Adrenal gland (tissue), 9 donors: ENCODE measurements at regions not wholly inside any gene's neighbourhood (a gene's known extent, or its start where the extent isn't known, plus 50 kb on each side); places are given as distances from the start of the nearest gene placed in this dataset.

Experiments used
- DNase-seq, 7 donors: peaks; one replicate each; pipeline ENCODE4 v3.0.0-alpha.2; 2019 to 2020
- H3K27ac ChIP-seq, 5 donors: fragments of 200-600 bp; sonication (generic) in 4 of 5; 1 replicate in 3 of 5; 2 replicates in 2 of 5; pipeline versions ENCODE4 v1.5.1 to v1.8.0; 2016 to 2020; ENCODE audit warnings: mild to moderate bottlenecking in 1 of 5
- H3K27me3 ChIP-seq: fragments of 200-600 bp; 2 replicates; pipeline ENCODE4 v1.8.0; 2021
- H3K36me3 ChIP-seq, 2 donors: fragments of 200-600 bp; replicated peaks in 1 of 2; 1 replicate in 1 of 2; 2 replicates in 1 of 2; pipeline versions ENCODE4 v1.5.1 to v1.8.0; 2018 to 2022
- H3K4me1 ChIP-seq, 2 donors: fragments of 200-600 bp; replicated peaks in 1 of 2; 1 replicate in 1 of 2; 2 replicates in 1 of 2; pipeline versions ENCODE4 v1.5.1 to v1.8.0; 2018 to 2021
- H3K4me3 ChIP-seq, 4 donors: fragments of 200-600 bp; sonication (generic) in 3 of 4; one replicate each; pipeline ENCODE4 v1.5.1; 2016 to 2018
- H3K9me3 ChIP-seq, 3 donors: fragments of 200-600 bp; sonication (generic) in 1 of 3; replicated peaks in 1 of 3; 1 replicate in 2 of 3; 2 replicates in 1 of 3; pipeline versions ENCODE4 v1.5.1 to v1.8.0; 2016 to 2021
- CTCF ChIP-seq, 6 experiments: fragments of 450-650 bp in 4 of 6; fragments of 200-600 bp in 2 of 6; sonication (generic) in 1 of 6; IDR thresholded peaks; 1 replicate in 5 of 6; 2 replicates in 1 of 6; pipeline versions ENCODE4 v1.5.1 to v1.8.0; 2016 to 2021; ENCODE audit warnings: antibody characterized with exemption in 6 of 6, mild to moderate bottlenecking in 2 of 6, moderate library complexity in 1 of 6
- POLR2A ChIP-seq, 2 donors: fragments of 450-650 bp; IDR thresholded peaks; one replicate each; pipeline ENCODE4 v1.6.1; 2017; ENCODE audit warnings: antibody characterized with exemption in 2 of 2, mild to moderate bottlenecking in 2 of 2, moderate library complexity in 1 of 2
- WGBS, 4 donors: extraction: QIAGEN DNeasy Blood & Tissue Kit in 2 of 4; methylation state at CpG; one replicate each; pipeline versions ENCODE4 v1.1.5 to v1.1.7; 2013 to 2017; 5-methylcytosine and 5-hydroxymethylcytosine counted together
- intact Hi-C, 2 donors: fragments of 100-400 bp; cut with DNase I; formaldehyde crosslinking; loops; one replicate each; pipeline versions ENCODE4 v1.14.1 to v1.15.0; 2022 to 2023
- donor health status: healthy with polysubstance abuse.
- donor health status: Bipolar disorder and iron deficiency.
- donor health status: DM: yes; HTN: yes; CAD: no.
- donor health status: DM: no; HTN: no; CAD: no.
- donor health status: DM: no; HTN: no; CAD: no.

- no peak for DNase-seq
- no peak overlapping the region for H3K4me3 ChIP-seq
- no peak for TF ChIP-seq POLR2A (IDR thresholded peaks at IDR 0.05)
- no peak for TF ChIP-seq CTCF (IDR thresholded peaks at IDR 0.05)
- H3K27me3 ChIP-seq, result no peaks in the 10 kb centered on the region
- no peak overlapping the region for H3K27ac ChIP-seq
- H3K9me3 ChIP-seq, result no peaks in the 10 kb centered on the region
- intact Hi-C loops, result no loop called here
- WGBS, 4 donors, result 86 to 95% (median 92%) methylated on average over 10 of the region's 10 CpGs
- H3K4me1 ChIP-seq, result no peaks in the 10 kb centered on the region
- no peaks in the 10 kb centered on the region for H3K36me3 ChIP-seq
These were observed 254.9 kb upstream of the SHH start for GRCh38 chr7:156067156-156067555.

DNA sequence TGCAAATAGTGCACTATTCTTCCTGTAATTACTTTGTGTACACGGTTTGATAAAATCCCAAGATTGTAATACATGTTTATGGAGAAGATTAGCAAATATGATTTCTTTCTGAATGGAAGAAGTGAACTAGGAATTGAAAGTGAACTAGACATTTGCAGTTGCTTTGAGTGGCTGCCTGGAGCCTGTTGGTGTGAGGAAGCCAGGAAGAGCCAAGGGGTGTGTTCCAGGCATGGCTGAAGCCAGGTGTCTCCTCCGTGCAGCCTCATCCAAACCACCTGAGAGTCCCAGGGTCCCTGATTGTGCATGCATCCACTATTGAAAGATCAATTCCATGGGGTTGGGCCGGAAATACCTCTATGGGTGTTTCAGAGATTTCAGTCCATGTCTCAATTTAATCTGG is 253.1 kb upstream of the SHH start:
- TF ChIP-seq CTCF (IDR thresholded peaks at IDR 0.05), result no peak
- no peak for TF ChIP-seq POLR2A (IDR thresholded peaks at IDR 0.05)
- Histone ChIP-seq H3K9me3 (no peaks in the 10 kb centered on the region), H3K27ac (no peak overlapping the region), H3K4me3 (no peak overlapping the region), H3K36me3 (no peaks in the 10 kb centered on the region), H3K27me3 (no peaks in the 10 kb centered on the region), H3K4me1 (no peaks in the 10 kb centered on the region)
- 70 to 86% (median 77%) methylated on average over 3 of the region's 3 CpGs for WGBS, 4 donors
- intact Hi-C loops, result no loop called here
- DNase-seq, result no peak

GRCh38 chr7:156064971-156065386 is 252.7 kb upstream of the SHH start:
- no peak for DNase-seq
- intact Hi-C loops, result no loop called here
- 31 to 53% (median 41%) methylated on average over 4 of the region's 4 CpGs for WGBS, 4 donors

DNA sequence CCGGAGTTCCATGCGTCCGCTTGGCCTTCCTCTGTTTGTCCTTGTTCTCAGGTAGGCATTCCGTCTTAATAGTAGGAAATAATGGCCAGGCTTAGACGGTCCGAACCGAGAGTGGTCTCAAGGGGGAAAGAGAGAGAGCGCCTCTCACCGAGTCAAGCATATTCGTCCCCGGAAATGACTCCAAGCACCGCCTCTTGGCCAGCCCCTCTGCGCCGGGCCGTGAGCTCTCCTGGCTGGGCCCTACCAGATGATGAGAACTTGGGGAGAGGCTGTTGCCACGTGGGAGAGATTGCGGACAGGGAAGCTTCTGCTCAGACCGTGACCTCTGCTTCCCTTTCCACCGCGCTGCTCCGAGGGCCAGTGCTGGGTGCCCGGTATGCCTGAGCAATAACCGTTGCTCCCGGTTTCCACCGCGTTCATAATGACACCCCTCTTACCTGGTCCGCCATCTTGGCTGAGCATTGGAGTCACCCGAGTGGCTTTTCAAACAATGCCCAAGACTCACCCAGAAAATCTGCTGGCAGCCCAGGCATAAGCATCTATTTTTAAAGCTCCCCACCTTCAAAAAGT is 251.1 kb upstream of the SHH start:
- WGBS, 4 donors, result 93 to 96% (median 94%) methylated on average over 28 of the region's 28 CpGs
- intact Hi-C loops, result no loop called here
- no peak for TF ChIP-seq CTCF (IDR thresholded peaks at IDR 0.05)
- TF ChIP-seq POLR2A (IDR thresholded peaks at IDR 0.05), result no peak
- H3K27me3 ChIP-seq, result no peaks in the 10 kb centered on the region
- H3K4me3 ChIP-seq, result no peak overlapping the region
- H3K27ac ChIP-seq, result no peak overlapping the region
- H3K4me1 ChIP-seq, result no peaks in the 10 kb centered on the region
- no peaks in the 10 kb centered on the region for H3K36me3 ChIP-seq
- DNase-seq, result no peak
- H3K9me3 ChIP-seq, result no peaks in the 10 kb centered on the region

More at GRCh38 chr7:156064971-156065386, 252.7 kb upstream of the SHH start:
- no peaks in the 10 kb centered on the region for H3K27me3 ChIP-seq
- no peaks in the 10 kb centered on the region for H3K4me1 ChIP-seq
- H3K36me3 ChIP-seq, result no peaks in the 10 kb centered on the region
- no peak overlapping the region for H3K27ac ChIP-seq
- no peak overlapping the region for H3K4me3 ChIP-seq
- TF ChIP-seq POLR2A (IDR thresholded peaks at IDR 0.05), result no peak
- no peak for TF ChIP-seq CTCF (IDR thresholded peaks at IDR 0.05)
- no peaks in the 10 kb centered on the region for H3K9me3 ChIP-seq
